Hematopoietic multipotent progenitor cell (in vitro differentiated cells): ENCODE measurements at regions not wholly inside any gene's neighbourhood (a gene's known extent, or its start where the extent isn't known, plus 50 kb on each side); places are given as distances from the start of the nearest gene placed in this dataset.

Experiments
- DNase-seq, 3 donors: peaks; one replicate each; pipeline ENCODE4 v3.0.0-alpha.2; 2011 to 2015; ENCODE audit warnings: low read depth in 2 of 3, low spot score in 2 of 3

GRCh38 chr11:119839476-119840133 lies 110.6 kb upstream of the NECTIN1 start:
- no peak for DNase-seq

DNA sequence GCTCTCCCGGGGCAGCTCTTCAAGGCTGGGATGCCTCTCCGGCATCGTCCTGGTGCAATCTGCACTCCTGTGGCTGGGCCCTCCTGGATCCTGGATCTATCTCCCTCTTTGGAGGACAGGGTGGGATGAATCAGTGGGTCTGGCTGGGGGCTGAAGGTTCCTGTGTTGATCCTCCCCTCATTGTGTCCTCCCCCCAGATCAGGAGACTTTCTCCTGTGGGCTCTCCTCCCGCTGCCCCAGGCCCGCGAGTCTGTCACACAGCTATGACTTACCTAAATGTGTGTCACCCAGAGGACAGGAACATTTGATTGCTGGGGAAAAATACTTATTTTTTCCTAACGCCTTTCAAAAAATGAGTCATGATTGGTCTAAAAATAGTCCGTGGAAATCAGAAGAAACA lies 106.8 kb upstream of the NECTIN1 start:
- no peak for DNase-seq

DNA sequence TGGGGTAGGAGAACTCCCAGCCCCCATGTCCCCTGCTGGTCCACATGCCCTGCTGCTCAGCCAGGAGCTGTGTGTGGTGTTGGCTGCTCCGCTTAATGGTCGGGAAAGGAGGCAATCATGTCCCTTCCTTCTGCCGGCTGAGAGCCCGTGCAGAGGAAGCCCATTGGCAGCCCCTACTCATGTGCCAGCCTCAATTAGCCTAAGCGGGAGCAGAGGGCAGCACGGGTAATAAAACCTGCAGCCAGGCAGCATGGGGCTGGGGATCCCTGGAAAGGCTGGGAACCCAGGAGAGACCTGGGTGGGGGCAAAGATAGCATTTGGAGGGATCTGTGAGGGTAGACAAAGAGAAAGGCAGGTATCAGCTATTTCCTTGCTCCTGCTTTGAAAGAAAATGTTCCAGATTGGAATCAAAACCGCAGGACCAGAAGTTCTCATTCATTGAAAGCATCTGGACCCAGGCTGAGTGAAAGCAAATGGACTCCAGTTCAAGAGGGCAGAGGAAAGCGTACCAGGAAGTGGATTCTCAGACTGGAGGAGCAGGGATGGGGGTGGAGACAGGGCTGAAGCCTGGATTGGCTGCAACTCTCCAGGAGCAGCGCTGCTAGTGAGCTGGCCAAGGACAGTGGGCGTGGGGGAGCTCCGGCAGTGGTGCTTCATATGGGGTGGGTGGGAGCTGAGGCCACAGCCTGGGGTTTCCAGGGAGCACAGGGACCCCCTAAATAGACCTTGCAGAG lies 103.4 kb upstream of the NECTIN1 start:
- DNase-seq, result no peak

DNA sequence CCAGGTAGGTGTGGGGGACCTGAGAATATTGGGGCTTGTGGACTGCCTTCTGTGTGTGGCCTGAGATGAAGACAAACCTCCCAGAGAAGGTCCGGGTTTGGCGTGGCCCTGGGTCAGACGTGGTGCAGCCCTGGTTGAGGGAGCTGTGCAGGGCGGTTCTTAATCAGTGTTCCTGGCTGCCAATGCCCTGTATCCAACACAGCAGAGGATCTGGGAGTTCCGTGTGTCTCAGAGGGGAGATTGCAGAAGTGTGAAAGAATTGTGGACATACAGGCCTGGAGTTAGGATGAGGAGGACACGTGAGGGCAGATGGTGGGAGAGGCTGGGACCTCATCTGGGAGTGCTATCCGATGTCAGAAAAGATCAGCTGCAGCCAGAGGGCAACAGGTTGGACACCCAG lies 102.0 kb upstream of the NECTIN1 start:
- DNase-seq, result no peak

DNA sequence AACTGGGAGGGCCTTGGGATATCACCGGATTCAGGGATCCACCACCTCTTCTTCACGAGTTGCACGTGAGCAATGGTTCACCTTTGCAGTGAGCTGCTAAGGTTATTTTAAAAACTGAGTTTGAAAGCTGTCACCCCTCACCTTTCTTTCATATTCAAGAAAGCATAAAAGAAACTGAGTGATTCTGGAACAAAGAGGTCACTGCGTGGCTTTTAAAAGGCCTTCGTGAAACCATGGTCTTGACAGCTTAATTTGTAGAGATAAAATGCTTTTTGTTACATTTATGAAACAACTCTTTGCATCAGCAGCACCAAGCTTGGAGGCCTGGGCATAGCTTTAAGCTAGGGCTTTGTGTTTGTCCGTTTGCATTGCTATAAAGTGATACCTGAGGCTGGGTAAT lies 101.4 kb upstream of the NECTIN1 start:
- no peak for DNase-seq

DNA sequence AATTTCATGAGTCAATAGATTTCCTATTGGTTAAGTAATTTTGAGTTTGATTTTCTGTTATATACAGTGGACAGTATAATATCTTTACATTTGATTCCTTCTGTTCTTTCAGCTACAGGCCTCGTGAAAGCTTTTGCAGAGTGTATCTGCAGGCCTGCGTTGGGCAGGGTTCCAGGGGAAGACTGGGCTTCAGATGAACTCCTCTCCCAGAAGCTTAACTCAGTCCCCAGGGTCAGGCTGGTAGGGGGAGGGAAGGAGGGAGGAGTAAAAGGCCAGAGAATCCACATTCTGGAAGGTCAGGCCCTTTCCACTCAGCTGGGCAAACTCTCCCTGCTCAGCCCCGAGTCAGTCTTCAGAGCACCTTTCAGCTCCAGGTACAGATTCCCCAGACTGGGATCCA lies 100.4 kb upstream of the NECTIN1 start:
- no peak for DNase-seq

DNA sequence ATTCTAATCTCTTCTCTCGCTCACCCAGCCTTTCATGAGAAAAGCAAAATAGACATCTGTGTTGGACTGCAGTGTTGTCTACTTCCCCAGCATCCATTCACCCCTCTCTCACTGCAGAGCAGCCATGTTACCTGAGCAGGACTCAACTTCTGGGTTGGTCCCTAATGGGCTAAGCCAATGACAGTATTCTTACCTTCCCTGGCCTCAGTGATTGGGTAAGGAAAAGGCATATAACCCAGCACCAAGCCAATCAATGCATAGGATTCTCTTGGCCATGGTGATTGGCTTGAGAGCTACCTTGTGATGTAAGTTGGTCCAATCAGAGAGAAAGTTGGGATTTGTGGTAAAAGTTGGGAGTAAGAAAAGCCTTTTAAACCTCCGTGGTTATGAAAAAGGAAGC lies 99.8 kb upstream of the NECTIN1 start:
- DNase-seq, result no peak

- no peak for DNase-seq
These were observed 99.0 kb upstream of the NECTIN1 start for GRCh38 chr11:119828006-119828405.

DNA sequence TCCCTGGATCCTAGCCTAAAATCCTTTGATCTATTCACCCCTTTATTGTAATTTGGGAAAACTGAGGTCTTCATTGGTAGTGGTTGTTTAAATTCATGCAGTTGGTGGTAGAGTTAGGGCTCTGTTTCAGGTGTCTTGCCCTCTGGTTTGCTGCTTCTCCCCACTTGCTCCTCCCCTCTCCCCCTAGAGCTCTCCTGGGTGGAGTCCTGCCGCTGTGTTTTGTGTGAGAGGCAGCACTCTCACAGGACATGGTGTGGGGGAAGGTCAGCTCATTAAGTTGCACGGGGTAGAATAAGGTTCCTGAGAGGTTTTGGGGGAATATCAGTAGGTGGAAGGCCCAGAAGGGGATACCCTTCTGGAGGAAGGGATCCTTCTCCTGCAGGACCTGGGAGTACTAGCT lies 98.1 kb upstream of the NECTIN1 start:
- no peak for DNase-seq

DNA sequence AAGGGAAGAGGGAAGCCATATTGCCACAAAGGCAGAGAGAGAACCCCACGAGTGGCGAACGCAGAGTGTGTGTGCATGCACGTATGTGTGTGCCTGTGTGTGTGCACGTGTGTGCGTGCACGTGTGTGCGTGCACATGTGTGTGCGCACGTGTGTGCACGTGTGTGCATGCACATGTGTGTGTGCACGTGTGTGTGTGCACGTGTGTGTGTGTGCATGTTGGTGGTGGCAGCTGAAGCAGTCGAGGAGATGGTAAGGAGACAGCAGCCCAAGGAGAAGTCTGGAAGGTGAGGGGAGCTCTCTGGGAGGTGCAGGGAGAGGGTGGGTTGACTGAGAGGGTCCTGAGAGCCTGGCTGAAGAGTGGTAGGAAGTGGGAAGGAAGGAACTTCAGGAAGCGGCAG lies 94.1 kb upstream of the NECTIN1 start:
- no peak for DNase-seq

DNA sequence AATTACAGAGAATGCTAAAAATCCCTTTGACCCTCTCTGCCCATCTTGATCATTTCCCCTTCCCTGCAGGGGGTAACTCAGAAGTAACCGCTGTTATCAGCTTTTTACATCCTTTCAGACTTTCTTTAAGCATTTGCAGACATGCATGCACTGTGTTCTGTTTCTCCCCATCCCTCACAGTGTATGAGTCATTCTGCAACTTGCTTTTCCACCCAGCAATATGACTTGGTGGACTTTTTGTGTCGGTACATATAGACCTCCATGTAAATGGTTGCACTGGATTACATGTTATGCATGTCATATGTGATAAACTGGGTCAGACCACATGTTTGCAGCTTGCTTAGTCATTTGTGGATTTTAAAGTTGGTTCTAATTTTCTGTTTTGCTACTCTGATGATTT lies 87.7 kb upstream of the NECTIN1 start:
- DNase-seq, result peak in 1 of 3 donors; percentile 5

- DNase-seq, result no peak
These were observed 85.8 kb upstream of the NECTIN1 start for GRCh38 chr11:119814766-119815165.

DNA sequence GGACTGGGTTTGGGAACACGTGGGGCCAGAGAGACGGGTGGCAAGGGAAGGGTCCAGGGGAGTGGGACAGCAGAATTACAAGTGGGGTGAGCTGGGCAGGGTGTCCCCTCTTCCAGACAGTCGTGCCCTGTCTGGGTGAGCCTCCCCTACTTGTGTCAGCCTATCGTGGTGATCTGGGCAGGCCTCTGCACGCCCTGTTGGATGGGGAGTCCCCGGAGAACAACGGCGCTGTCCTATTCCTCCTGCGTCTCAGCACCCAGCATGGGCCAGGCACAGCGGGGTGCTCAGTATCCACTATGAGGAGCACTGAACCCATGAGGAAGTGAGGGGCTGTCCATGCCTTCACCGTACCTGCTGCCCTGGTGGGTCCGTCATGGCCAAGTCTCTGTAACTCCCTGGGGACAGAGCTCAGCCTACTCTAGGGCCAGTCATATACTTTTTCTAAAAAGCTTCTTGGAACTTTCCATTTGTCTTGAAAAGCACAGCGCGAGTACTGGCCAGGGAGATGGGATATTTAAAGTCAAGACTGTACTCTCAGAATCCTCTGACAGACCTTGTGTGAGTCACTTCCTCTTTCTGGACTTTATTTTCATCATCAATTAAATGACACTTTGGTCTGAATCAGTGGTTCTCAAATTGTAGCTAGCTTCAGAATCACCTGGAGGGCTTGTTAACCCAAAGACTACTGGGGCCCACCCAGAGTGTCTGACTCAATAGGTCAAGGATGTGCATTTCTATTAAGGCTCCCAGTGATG lies 81.7 kb upstream of the NECTIN1 start:
- no peak for DNase-seq

DNA sequence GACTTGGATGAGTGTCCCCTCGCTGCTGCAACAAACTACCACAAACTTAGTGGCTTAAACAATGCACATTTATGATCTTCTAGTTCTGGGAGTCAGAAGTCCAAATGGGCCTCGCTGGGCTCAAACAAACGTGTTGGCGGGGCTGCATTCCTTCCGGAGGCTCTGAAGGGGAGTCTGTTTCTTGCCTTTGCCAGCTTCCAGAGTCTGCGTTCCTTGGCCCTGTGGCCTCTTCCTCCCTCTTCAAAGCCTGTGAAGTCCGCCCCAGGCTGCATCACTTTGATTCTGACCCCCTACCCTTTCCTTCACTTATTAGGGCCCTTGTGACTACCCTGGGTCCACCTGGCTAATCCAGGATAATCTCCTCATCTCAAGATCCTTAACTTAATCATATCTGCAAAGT lies 80.3 kb upstream of the NECTIN1 start:
- no peak for DNase-seq

DNA sequence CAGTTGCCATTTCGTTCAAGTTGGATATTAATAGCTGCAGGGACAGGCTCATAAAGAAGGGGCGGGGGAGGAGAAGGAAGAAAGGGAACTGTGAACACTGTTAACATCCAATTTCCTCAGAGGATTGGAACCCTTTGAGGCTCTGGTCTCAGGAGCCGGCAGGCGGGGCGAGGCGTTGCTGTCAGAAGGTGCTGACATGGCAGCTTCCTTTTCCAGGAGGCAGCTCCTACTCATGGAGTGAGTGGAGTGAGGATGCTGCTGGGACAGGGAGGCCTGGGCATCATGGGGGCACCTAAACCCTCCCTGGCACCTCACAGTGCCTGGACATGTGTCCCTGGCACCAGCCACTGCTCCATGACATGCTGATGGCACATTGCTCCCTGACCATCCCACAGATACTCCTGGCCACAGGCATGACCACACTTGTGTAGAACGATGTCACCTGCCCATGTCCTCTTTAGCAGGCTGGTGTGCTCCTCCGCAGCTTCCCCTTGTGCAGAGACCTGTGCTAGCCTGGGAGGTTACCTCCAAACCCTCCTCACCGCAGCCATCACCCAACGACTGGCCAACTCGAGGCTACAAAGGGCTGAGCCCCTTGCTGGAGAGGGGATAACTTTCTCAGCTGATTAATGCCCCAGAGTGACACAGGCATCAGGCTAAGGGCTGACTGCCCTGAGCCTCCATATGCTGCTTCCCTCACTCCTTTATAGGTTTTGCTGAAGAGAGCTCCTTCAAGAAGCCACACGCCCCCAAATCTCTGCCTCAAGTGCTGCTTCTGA lies 79.6 kb upstream of the NECTIN1 start:
- no peak for DNase-seq

- no peak for DNase-seq
These were observed 78.8 kb upstream of the NECTIN1 start for GRCh38 chr11:119807841-119808240.

- no peak for DNase-seq
These were observed 78.4 kb upstream of the NECTIN1 start for GRCh38 chr11:119807402-119807801.

DNA sequence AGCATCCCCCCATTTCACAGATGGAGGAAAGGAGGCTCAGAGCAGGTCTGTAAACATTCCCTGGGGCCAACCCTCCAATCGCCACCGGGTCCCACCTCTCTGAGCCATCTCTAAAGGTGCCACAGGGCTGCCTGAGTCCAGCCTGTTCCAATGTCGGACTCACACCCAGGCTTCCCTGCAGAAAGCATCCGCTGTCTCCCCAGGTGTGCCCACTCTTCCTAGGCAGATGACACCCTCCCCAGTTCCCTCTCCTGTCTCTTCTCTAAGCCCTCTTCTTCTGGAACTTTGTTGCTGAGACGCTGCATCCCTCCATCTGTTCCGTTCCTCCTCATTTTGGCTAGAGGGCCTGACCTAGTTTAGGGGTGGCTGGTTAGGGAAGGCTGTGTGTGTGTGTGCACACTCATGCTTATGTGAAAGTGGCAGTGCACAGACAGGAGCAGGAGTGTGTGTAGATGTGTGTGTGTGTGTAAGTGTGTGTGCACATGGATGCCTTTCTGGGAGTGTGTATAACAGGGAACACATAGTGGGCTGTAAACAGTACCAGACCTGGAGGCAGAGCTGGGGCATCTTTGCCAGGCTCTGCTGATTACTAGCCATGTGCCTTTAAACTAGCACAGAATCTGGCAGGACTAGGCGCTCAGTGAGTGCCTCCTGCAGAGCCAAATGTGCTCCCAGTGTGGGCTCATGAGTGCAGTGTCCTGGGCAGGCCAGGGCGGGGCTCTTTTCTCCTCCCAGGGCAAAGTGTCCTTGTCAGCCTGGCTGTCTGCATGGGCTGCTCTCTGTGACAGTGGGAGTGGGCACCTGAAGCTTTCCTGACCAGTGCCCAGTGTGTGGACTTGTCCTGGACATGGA lies 77.3 kb upstream of the NECTIN1 start:
- no peak for DNase-seq

DNA sequence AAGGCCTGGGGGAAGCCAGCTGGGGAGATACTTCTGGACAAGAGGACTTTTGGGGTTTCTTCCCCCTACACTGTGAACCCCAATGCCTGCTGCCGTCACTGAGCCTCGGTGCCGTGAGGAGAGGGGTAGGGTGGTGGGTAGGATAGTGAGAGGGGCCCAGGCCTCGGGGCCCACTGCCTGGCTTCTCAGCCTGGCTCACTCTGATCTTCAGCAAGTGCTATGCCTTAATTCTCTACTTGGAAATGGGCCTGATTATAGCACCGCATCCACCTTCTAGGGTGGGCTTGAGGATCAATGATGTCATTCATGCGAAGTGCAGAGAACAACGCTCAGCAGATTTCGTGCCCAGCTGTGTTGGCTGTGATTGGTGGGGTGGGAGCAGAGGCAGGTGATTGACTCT lies 76.7 kb upstream of the NECTIN1 start:
- DNase-seq, result no peak

GRCh38 chr11:119804698-119805097 lies 75.7 kb upstream of the NECTIN1 start:
- no peak for DNase-seq
